ENCODE measurements at regions not wholly inside any gene's neighbourhood (a gene's known extent, or its start where the extent isn't known, plus 50 kb on each side); places are given as distances from the start of the nearest gene placed in this dataset.
A peak's percentile ranks its signal among the peaks of the same experiment; 100 is the strongest.
"Not testable (repeated sequence)": the region's sequence is repeated elsewhere in the genome, so short reads cannot be mapped to it uniquely, and the experiment has no call there.

- 44 to 46% methylated on average over 1 of the region's 1 CpG for WGBS, 2 donors
Observed at GRCh38 chr7:24392774-24393173, 108.8 kb downstream of the NPY start.

GRCh38 chr7:24395512-24395911 is 111.5 kb downstream of the NPY start:
- no peak for DNase-seq (ENCODE audit: low spot score in 2 of 2)
- 68 to 75% methylated on average over 3 of the region's 3 CpGs for WGBS, 2 donors
- H3K4me3 ChIP-seq, result no peak overlapping the region
- H3K27me3 ChIP-seq, result no peaks in the 10 kb centered on the region
- no peaks in the 10 kb centered on the region for H3K36me3 ChIP-seq
- no peaks in the 10 kb centered on the region for H3K9me3 ChIP-seq
- H3K4me1 ChIP-seq, result no peaks in the 10 kb centered on the region
- TF ChIP-seq EP300 (IDR thresholded peaks at IDR 0.05) (no peak), POLR2A (IDR thresholded peaks at IDR 0.05) (no peak), CTCF (IDR thresholded peaks at IDR 0.05) (no peak)
- H3K27ac ChIP-seq, result no peak overlapping the region

More at GRCh38 chr7:24392774-24393173, 108.8 kb downstream of the NPY start:
- H3K4me3 ChIP-seq, result no peak overlapping the region
- DNase-seq (ENCODE audit: low spot score in 2 of 2), result no peak
- no peak overlapping the region for H3K27ac ChIP-seq
- H3K9me3 ChIP-seq, result no peaks in the 10 kb centered on the region
- no peaks in the 10 kb centered on the region for H3K27me3 ChIP-seq
- no peaks in the 10 kb centered on the region for H3K36me3 ChIP-seq
- H3K4me1 ChIP-seq, result no peaks in the 10 kb centered on the region
- TF ChIP-seq EP300 (IDR thresholded peaks at IDR 0.05) (no peak), CTCF (IDR thresholded peaks at IDR 0.05) (no peak), POLR2A (IDR thresholded peaks at IDR 0.05) (no peak)

GRCh38 chr7:24396387-24396786 is 112.4 kb downstream of the NPY start:
- not testable (repeated sequence) for DNase-seq (ENCODE audit: low spot score in 2 of 2); H3K9me3 ChIP-seq; H3K27me3 ChIP-seq; H3K4me1 ChIP-seq; H3K36me3 ChIP-seq; H3K27ac ChIP-seq; H3K4me3 ChIP-seq
- WGBS, 2 donors, result 48 to 54% methylated on average over 12 to 13 of the region's 13 CpGs

GRCh38 chr7:24401628-24402593 is 117.9 kb downstream of the NPY start:
- Histone ChIP-seq H3K27ac (no peak overlapping the region), H3K27me3 (no peaks in the 10 kb centered on the region), H3K4me3 (no peak overlapping the region), H3K36me3 (no peaks in the 10 kb centered on the region), H3K4me1 (no peaks in the 10 kb centered on the region), H3K9me3 (no peaks in the 10 kb centered on the region)
- WGBS, 2 donors, result 38 to 42% methylated on average over 13 to 15 of the region's 15 CpGs
- DNase-seq (ENCODE audit: low spot score in 2 of 2), result no peak
- TF ChIP-seq POLR2A (IDR thresholded peaks at IDR 0.05) (no peak), EP300 (IDR thresholded peaks at IDR 0.05) (no peak), CTCF (IDR thresholded peaks at IDR 0.05) (peak in 4 of 5 experiments; percentile 29 to 62 (median 40))

GRCh38 chr7:24402655-24403054 is 118.7 kb downstream of the NPY start:
- WGBS, 2 donors, result 67 to 77% methylated on average over 4 of the region's 4 CpGs
- no peak for DNase-seq (ENCODE audit: low spot score in 2 of 2)
- H3K4me1 ChIP-seq, result no peaks in the 10 kb centered on the region
- no peak overlapping the region for H3K27ac ChIP-seq
- H3K9me3 ChIP-seq, result no peaks in the 10 kb centered on the region
- TF ChIP-seq CTCF (IDR thresholded peaks at IDR 0.05) (no peak), EP300 (IDR thresholded peaks at IDR 0.05) (no peak), POLR2A (IDR thresholded peaks at IDR 0.05) (no peak)
- no peaks in the 10 kb centered on the region for H3K27me3 ChIP-seq
- no peak overlapping the region for H3K4me3 ChIP-seq
- H3K36me3 ChIP-seq, result no peaks in the 10 kb centered on the region
